GM18508 (cell line): ENCODE measurements at regions not wholly inside any gene's neighbourhood (a gene's known extent, or its start where the extent isn't known, plus 50 kb on each side); places are given as distances from the start of the nearest gene placed in this dataset.
"Not testable (repeated sequence)": the region's sequence is repeated elsewhere in the genome, so short reads cannot be mapped to it uniquely, and the experiment has no call there.

ENCODE experiments used
- ATAC-seq: cut with Tn5 transposase; IDR thresholded peaks from one replicate; pipeline ENCODE4 v1.9.1; 2021; ENCODE audit warnings: moderate number of reproducible peaks; ENCODE audit not compliant: insufficient read depth, unreplicated experiment

- ATAC-seq, result no peak
Observed at GRCh38 chr2:14072338-14072737, 560.2 kb upstream of the LRATD1 start.

GRCh38 chr2:14074691-14075090 is 557.8 kb upstream of the LRATD1 start:
- no peak for ATAC-seq

- ATAC-seq, result no peak
Observed at GRCh38 chr2:14079576-14079975, 552.9 kb upstream of the LRATD1 start.

- no peak for ATAC-seq
Observed at GRCh38 chr2:14081521-14081920, 551.0 kb upstream of the LRATD1 start.

GRCh38 chr2:14082640-14083039 is 549.9 kb upstream of the LRATD1 start:
- ATAC-seq, result no peak

GRCh38 chr2:14094592-14094991 is 537.9 kb upstream of the LRATD1 start:
- ATAC-seq, result no peak

GRCh38 chr2:14099101-14099500 is 533.4 kb upstream of the LRATD1 start:
- not testable (repeated sequence) for ATAC-seq

- ATAC-seq, result no peak
Observed at GRCh38 chr2:14114275-14114674, 518.2 kb upstream of the LRATD1 start.

GRCh38 chr2:14120376-14120775 is 512.1 kb upstream of the LRATD1 start:
- no peak for ATAC-seq

GRCh38 chr2:14123436-14124103 is 508.9 kb upstream of the LRATD1 start:
- no peak for ATAC-seq

- ATAC-seq, result no peak
Observed at GRCh38 chr2:14125624-14126293, 506.8 kb upstream of the LRATD1 start.

GRCh38 chr2:14126846-14127245 is 505.7 kb upstream of the LRATD1 start:
- no peak for ATAC-seq

- ATAC-seq, result no peak
Observed at GRCh38 chr2:14127765-14128164, 504.8 kb upstream of the LRATD1 start.

- no peak for ATAC-seq
Observed at GRCh38 chr2:14132386-14132785, 500.1 kb upstream of the LRATD1 start.

GRCh38 chr2:14134771-14135170 is 497.7 kb upstream of the LRATD1 start:
- no peak for ATAC-seq

GRCh38 chr2:14136030-14136429 is 496.5 kb upstream of the LRATD1 start:
- no peak for ATAC-seq

- ATAC-seq, result no peak
Observed at GRCh38 chr2:14137643-14138042, 494.9 kb upstream of the LRATD1 start.

- no peak for ATAC-seq
Observed at GRCh38 chr2:14140009-14140550, 492.4 kb upstream of the LRATD1 start.

- no peak for ATAC-seq
Observed at GRCh38 chr2:14143435-14143834, 489.1 kb upstream of the LRATD1 start.

GRCh38 chr2:14148216-14148615 is 484.3 kb upstream of the LRATD1 start:
- ATAC-seq, result no peak

- ATAC-seq, result no peak
Observed at GRCh38 chr2:14157816-14158215, 474.7 kb upstream of the LRATD1 start.

GRCh38 chr2:14180333-14180732 is 452.2 kb upstream of the LRATD1 start:
- no peak for ATAC-seq
